Uterus (tissue), 2 donors: ENCODE measurements at regions not wholly inside any gene's neighbourhood (a gene's known extent, or its start where the extent isn't known, plus 50 kb on each side); places are given as distances from the start of the nearest gene placed in this dataset.
"Not testable (repeated sequence)": the region's sequence is repeated elsewhere in the genome, so short reads cannot be mapped to it uniquely, and the experiment has no call there.

ENCODE experiments used
- CTCF ChIP-seq, 4 experiments: fragments of 200-600 bp in 2 of 4; fragments of 450-650 bp in 2 of 4; sonication (generic) in 2 of 4; IDR thresholded peaks; one replicate each; pipeline ENCODE4 v1.5.1; 2016 to 2019; ENCODE audit warnings: antibody characterized with exemption in 4 of 4, mild to moderate bottlenecking in 2 of 4, moderate library complexity in 1 of 4
- POLR2A ChIP-seq, 2 donors: fragments of 450-650 bp; IDR thresholded peaks; one replicate each; pipeline ENCODE4 v1.6.1; 2016; ENCODE audit warnings: antibody characterized with exemption in 2 of 2, mild to moderate bottlenecking in 1 of 2, moderate library complexity in 1 of 2

DNA sequence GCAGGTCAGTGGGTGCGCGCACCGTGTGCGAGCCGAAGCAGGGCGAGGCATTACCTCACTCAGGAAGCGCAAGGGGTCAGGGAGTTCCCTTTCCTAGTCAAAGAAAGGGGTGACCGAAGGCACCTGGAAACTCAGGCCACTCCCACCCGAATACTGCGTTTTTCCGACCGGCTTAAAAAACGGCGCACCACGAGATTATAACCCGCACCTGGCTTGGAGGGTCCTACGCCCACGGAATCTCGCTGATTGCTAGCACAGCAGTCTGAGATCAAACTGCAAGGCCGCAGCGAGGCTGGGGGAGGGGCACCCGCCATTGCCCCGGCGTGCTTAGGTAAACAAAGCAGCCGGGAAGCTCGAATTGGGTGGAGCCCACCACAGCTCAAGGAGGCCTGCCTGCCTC is 216.2 kb downstream of the TMEM161B start:
- not testable (repeated sequence) for TF ChIP-seq CTCF, POLR2A (IDR thresholded peaks at IDR 0.05)
